Gastrocnemius medialis (tissue), 4 donors: ENCODE measurements at regions not wholly inside any gene's neighbourhood (a gene's known extent, or its start where the extent isn't known, plus 50 kb on each side); places are given as distances from the start of the nearest gene placed in this dataset.

Experiments
- CTCF ChIP-seq, 5 experiments: fragments of 450-650 bp in 3 of 5; fragments of 200-600 bp in 2 of 5; sonication (generic) in 2 of 5; IDR thresholded peaks in 4 of 5; conservative IDR thresholded peaks in 1 of 5; 1 replicate in 4 of 5; 2 replicates in 1 of 5; pipeline ENCODE4 v1.5.1; 2016 to 2019; ENCODE audit warnings: antibody characterized with exemption in 5 of 5, mild to moderate bottlenecking in 3 of 5, moderate library complexity in 3 of 5
- POLR2A ChIP-seq, 2 donors: fragments of 450-650 bp; IDR thresholded peaks; one replicate each; pipeline ENCODE4 v1.6.1; 2017; ENCODE audit warnings: antibody characterized with exemption in 2 of 2, mild to moderate bottlenecking in 2 of 2, moderate library complexity in 2 of 2

- TF ChIP-seq CTCF (IDR thresholded peaks at IDR 0.05 in 4 of 5, conservative IDR thresholded peaks at IDR 0.05 in 1 of 5) (no peak), POLR2A (IDR thresholded peaks at IDR 0.05) (no peak)
Measured at GRCh38 chr5:28012538-28012937, 974.2 kb upstream of the CDH9 start.
